K562 (cell line): ENCODE measurements at regions not wholly inside any gene's neighbourhood (a gene's known extent, or its start where the extent isn't known, plus 50 kb on each side); places are given as distances from the start of the nearest gene placed in this dataset.
"Not testable (repeated sequence)": the region's sequence is repeated elsewhere in the genome, so short reads cannot be mapped to it uniquely, and the experiment has no call there.

ENCODE experiments used
- ATAC-seq: fragments of 200-7000 bp; cut with Tn5 transposase; 3 replicates; pipeline ENCODE4 v1.9.1; 2020; ENCODE audit warnings: moderate library complexity
- BruUV-seq: library from RNA; stranded (reverse); fragments of 400-500 nt; replicated peaks from 2 replicates; lab custom pipeline; 2021; lab: Mats Ljungman, UMichigan
- CTCF ChIA-PET: fragments of 300-600 bp; formaldehyde crosslinking; extraction: SDS; loops from one replicate; lab custom pipeline; 2021; ENCODE audit warnings: low intra/inter-chr PET ratio; lab: Yijun Ruan, JAX
- POLR2A ChIA-PET: fragments of 300-600, 350-650 bp; sonication (Branson Sonifier 250); formaldehyde crosslinking; extraction: SDS; loops from one replicate; lab custom pipeline; 2021; ENCODE audit warnings: antibody characterized with exemption, inconsistent platforms; lab: Yijun Ruan, JAX
- DNase-seq, 4 experiments: peaks; one replicate each; pipeline versions ENCODE4 v3.0.0 to v3.0.0-alpha.2; 2011 to 2018; ENCODE audit warnings: low spot score in 3 of 4, mixed read lengths in 3 of 4; ENCODE audit errors: extremely low read depth in 1 of 4
- FAIRE-seq: peaks from 2 replicates; lab custom pipeline; 2011; peaks lifted over from hg19 to GRCh38; lab: Jason Lieb, UNC
- H2AFZ ChIP-seq: 2 replicates; pipeline ENCODE4 v1.6.0; 2011; ENCODE audit warnings: low read depth, low read length, control low read depth, inconsistent platforms
- H3K27ac ChIP-seq: fragments of 200-600 bp; 3 replicates; pipeline ENCODE4 v1.8.0; 2011; ENCODE audit warnings: low read depth, mild to moderate bottlenecking, control low read depth, inconsistent platforms, low read length, moderate library complexity, mixed read lengths; ENCODE audit errors: extremely low read depth
- H3K27me3 ChIP-seq, 2 experiments: fragments of 300-600 bp in 1 of 2; 2 replicates in 1 of 2; 3 replicates in 1 of 2; pipeline versions ENCODE4 v1.6.0 to v1.8.0; 2011; ENCODE audit warnings: inconsistent platforms in 2 of 2, low read length in 2 of 2, mild to moderate bottlenecking in 1 of 2, mixed read lengths in 1 of 2, moderate library complexity in 1 of 2; ENCODE audit not compliant: control insufficient read depth in 2 of 2, insufficient read depth in 2 of 2
- H3K36me3 ChIP-seq: fragments of 300-600 bp; 3 replicates; pipeline ENCODE4 v1.8.0; 2011; ENCODE audit warnings: mild to moderate bottlenecking, low read length, inconsistent platforms; ENCODE audit not compliant: control insufficient read depth, insufficient read depth
- H3K4me1 ChIP-seq, 2 experiments: fragments of 200-600 bp in 1 of 2; replicated peaks in 1 of 2; 2 replicates in 1 of 2; 3 replicates in 1 of 2; pipeline versions ENCODE4 v1.5.1 to v1.8.0; 2011; ENCODE audit warnings: inconsistent platforms in 2 of 2, low read length in 2 of 2, mild to moderate bottlenecking in 1 of 2, mixed read lengths in 1 of 2, moderate library complexity in 1 of 2; ENCODE audit not compliant: control insufficient read depth in 2 of 2, insufficient read depth in 2 of 2
- H3K4me2 ChIP-seq: 2 replicates; pipeline ENCODE4 v1.6.1; 2011; ENCODE audit warnings: low read length, control low read depth, inconsistent platforms, mixed read lengths; ENCODE audit not compliant: insufficient read depth
- H3K4me3 ChIP-seq: fragments of 200-600 bp; sonication (generic), shearing (Covaris generic); 2 replicates; pipeline ENCODE4 v1.5.1; 2016; ENCODE audit warnings: control low read depth, inconsistent platforms
- H3K79me2 ChIP-seq: fragments of 200-600 bp; 3 replicates; pipeline ENCODE4 v1.8.0; 2011; ENCODE audit warnings: low read length, inconsistent platforms; ENCODE audit not compliant: control insufficient read depth, insufficient read depth
- H3K9ac ChIP-seq, 2 experiments: 2 replicates each; pipeline versions ENCODE4 v1.6.0 to v1.6.1; 2011; ENCODE audit warnings: low read depth in 2 of 2, low read length in 2 of 2, control low read depth in 1 of 2, inconsistent platforms in 1 of 2, mild to moderate bottlenecking in 1 of 2, mixed read lengths in 1 of 2; ENCODE audit not compliant: insufficient read depth in 1 of 2
- H3K9me1 ChIP-seq: one replicate; pipeline ENCODE4 v1.6.0; 2011; ENCODE audit warnings: inconsistent platforms, mild to moderate bottlenecking, low read length, moderate library complexity; ENCODE audit not compliant: control insufficient read depth, insufficient read depth
- H3K9me3 ChIP-seq: replicated peaks from 2 replicates; pipeline ENCODE4 v1.5.1; 2011; ENCODE audit warnings: low read depth, low read length, inconsistent platforms; ENCODE audit not compliant: control insufficient read depth, insufficient read depth
- H4K20me1 ChIP-seq: replicated peaks from 2 replicates; pipeline ENCODE4 v1.6.1; 2011; ENCODE audit warnings: low read length, inconsistent platforms, mixed read lengths; ENCODE audit not compliant: control insufficient read depth, insufficient read depth
- CTCF ChIP-seq, 3 experiments: IDR thresholded peaks in 2 of 3; conservative IDR thresholded peaks in 1 of 3; 2 replicates each; pipeline ENCODE4 v1.5.1; 2011 to 2012; ENCODE audit warnings: low read length in 3 of 3, mild to moderate bottlenecking in 3 of 3, control low read depth in 2 of 3, improper control_type of control experiment in 1 of 3, inconsistent platforms in 1 of 3, low read depth in 1 of 3, mixed read lengths in 1 of 3, moderate library complexity in 1 of 3; ENCODE audit not compliant: insufficient read depth in 2 of 3
- KDM2B ChIP-seq: fragments of 250-450 bp; sonication (Bioruptor Pico); IDR thresholded peaks from 2 replicates; pipeline ENCODE4 v1.8.0; 2021; ENCODE audit warnings: mild to moderate bottlenecking, moderate library complexity
- NR4A1 ChIP-seq, 2 experiments: fragments of 250-450 bp in 1 of 2; fragments of 450-650 bp in 1 of 2; sonication (Bioruptor Pico) in 1 of 2; IDR thresholded peaks; 2 replicates each; pipeline versions ENCODE4 v1.4.0 to v1.6.1; 2016 to 2020; ENCODE audit warnings: mild to moderate bottlenecking in 2 of 2, missing compliant biosample characterization in 1 of 2, missing genetic modification characterization in 1 of 2, moderate library complexity in 1 of 2
- RCOR1 ChIP-seq, 2 experiments: IDR thresholded peaks; 2 replicates each; pipeline ENCODE4 v1.6.1; 2012; ENCODE audit warnings: low read depth in 2 of 2, low read length in 2 of 2, borderline replicate concordance in 1 of 2, improper control_type of control experiment in 1 of 2
- ZNF121 ChIP-seq: sonication (generic); formaldehyde crosslinking; conservative IDR thresholded peaks from 2 replicates; pipeline ENCODE4 v1.8.0; 2022; ENCODE audit warnings: missing genetic modification reagents
- ZNF146 ChIP-seq: IDR thresholded peaks from one replicate; pipeline ENCODE4 v1.6.1; 2018; ENCODE audit warnings: missing compliant biosample characterization; ENCODE audit not compliant: unreplicated experiment
- ZNF324 ChIP-seq: fragments of 250-450 bp; sonication (Bioruptor Pico); IDR thresholded peaks from 2 replicates; pipeline ENCODE4 v1.4.0; 2020; ENCODE audit warnings: mild to moderate bottlenecking
- ZNF57 ChIP-seq: fragments of 450-650 bp; formaldehyde crosslinking; IDR thresholded peaks from 2 replicates; pipeline ENCODE4 v1.4.0; 2020; ENCODE audit warnings: mild to moderate bottlenecking, moderate library complexity
- ZSCAN29 ChIP-seq: fragments of 450-650 bp; IDR thresholded peaks from 2 replicates; pipeline ENCODE4 v1.6.1; 2017
- WGBS: fragments of 100-300 bp; shearing (Covaris generic); methylation state at CpG from one replicate; pipeline ENCODE4 v1.1.6; 2016; ENCODE audit warnings: low coverage, mixed read lengths; ENCODE audit not compliant: insufficient coverage; ENCODE audit errors: missing lambda C conversion rate; 5-methylcytosine and 5-hydroxymethylcytosine counted together
- in situ Hi-C: fragments of 300-500 bp; cut with MboI; formaldehyde crosslinking; loops from 4 replicates; pipeline ENCODE4 v1.15.0; 2018; ENCODE audit warnings: inconsistent platforms, mixed read lengths
- intact Hi-C: fragments of 100-400 bp; cut with micrococcal nuclease; formaldehyde crosslinking; loops from 2 replicates; pipeline ENCODE4 v1.14.2; 2022

- no peak overlapping the region for H3K4me2 ChIP-seq
- H3K4me1 ChIP-seq, result no peaks in the 10 kb centered on the region
- H3K27me3 ChIP-seq, result no peaks in the 10 kb centered on the region
- DNase-seq (no peak), ATAC-seq (no peak), FAIRE-seq (no peak)
- H3K79me2 ChIP-seq, result no peaks in the 10 kb centered on the region
- ChIA-PET POLR2A (no interaction called here), CTCF (no interaction called here)
- no peak overlapping the region for H2AFZ ChIP-seq
- H4K20me1 ChIP-seq, result no peaks in the 10 kb centered on the region
- H3K27ac ChIP-seq, result no peak overlapping the region
- no peak overlapping the region for H3K4me3 ChIP-seq
- no TSS peak for BruUV-seq
- H3K36me3 ChIP-seq, result no peaks in the 10 kb centered on the region
- H3K9ac ChIP-seq, result no peak overlapping the region
- WGBS, result 0% methylated on average over 4 of the region's 4 CpGs
- no peak for TF ChIP-seq ZNF324 (CRISPR knock-in tag)
- TF ChIP-seq KDM2B (CRISPR knock-in tag), result no peak
- no peak for TF ChIP-seq RCOR1 (IDR thresholded peaks at IDR 0.05; ENCODE audit: borderline replicate concordance in 1 of 2, low read depth in 2 of 2, low read length in 2 of 2)
- no peak for TF ChIP-seq NR4A1 (CRISPR knock-in tag; IDR thresholded peaks at IDR 0.05)
- no peak for TF ChIP-seq NR4A1 (tag; IDR thresholded peaks at IDR 0.05)
- TF ChIP-seq ZNF146 (CRISPR knock-in tag), result no peak
- TF ChIP-seq ZSCAN29, result no peak
- TF ChIP-seq ZNF57 (CRISPR knock-in tag), result no peak
- in situ Hi-C loops, result no loop called here
- intact Hi-C loops, result no loop called here
- no peaks in the 10 kb centered on the region for H3K9me1 ChIP-seq
- H3K9me3 ChIP-seq, result no peaks in the 10 kb centered on the region
These were observed 198.0 kb downstream of the SOX4 start for GRCh38 chr6:21791581-21791980.

GRCh38 chr6:21792177-21792576, 198.6 kb downstream of the SOX4 start:
- POLR2A ChIA-PET, result no interaction called here
- no peak for ATAC-seq
- Histone ChIP-seq H4K20me1 (no peaks in the 10 kb centered on the region), H3K27ac (no peak overlapping the region), H3K4me1 (no peaks in the 10 kb centered on the region), H3K4me3 (no peak overlapping the region), H3K9me1 (no peaks in the 10 kb centered on the region), H3K4me2 (no peak overlapping the region), H3K36me3 (no peaks in the 10 kb centered on the region), H3K9me3 (no peaks in the 10 kb centered on the region), H3K9ac (no peak overlapping the region), H3K79me2 (no peaks in the 10 kb centered on the region), H3K27me3 (no peaks in the 10 kb centered on the region), H2AFZ (no peak overlapping the region)
- FAIRE-seq, result no peak
- in situ Hi-C loops (no loop called here), intact Hi-C loops (no loop called here)
- TF ChIP-seq ZNF121 (CRISPR knock-in tag), result 0 out of 2 replicates have a peak, but pooled peaks have one; percentile 46
- TF ChIP-seq CTCF (IDR thresholded peaks at IDR 0.05 in 2 of 3, conservative IDR thresholded peaks at IDR 0.05 in 1 of 3; ENCODE audit: insufficient read depth in 2 of 3, low read depth in 1 of 3, low read length in 3 of 3), result no peak
- 0% methylated on average over 4 of the region's 4 CpGs for WGBS
- no TSS peak for BruUV-seq
- CTCF ChIA-PET, result no interaction called here
- DNase-seq, result no peak

GRCh38 chr6:21796979-21797378, 203.4 kb downstream of the SOX4 start:
- H3K4me2 ChIP-seq, DNase-seq, H3K9ac ChIP-seq, POLR2A ChIA-PET, CTCF ChIA-PET, ATAC-seq, H3K79me2 ChIP-seq, BruUV-seq, in situ Hi-C loops, H3K9me3 ChIP-seq, H3K27me3 ChIP-seq, H4K20me1 ChIP-seq, H3K9me1 ChIP-seq, H3K27ac ChIP-seq, FAIRE-seq, H3K4me3 ChIP-seq, H2AFZ ChIP-seq, H3K36me3 ChIP-seq, intact Hi-C loops, H3K4me1 ChIP-seq: not testable (repeated sequence)
- WGBS, result no CpG with 5 or more reads among the region's 31 CpGs
